PFSK-1 (cell line): ENCODE measurements at regions not wholly inside any gene's neighbourhood (a gene's known extent, or its start where the extent isn't known, plus 50 kb on each side); places are given as distances from the start of the nearest gene placed in this dataset.

Experiments
- POLR2AphosphoS5 ChIP-seq: IDR thresholded peaks from 2 replicates; pipeline ENCODE4 v1.6.1; 2012; ENCODE audit warnings: low read depth, mild to moderate bottlenecking, control low read depth, low read length, moderate library complexity
- SIN3A ChIP-seq: IDR thresholded peaks from 2 replicates; pipeline ENCODE4 v1.6.1; 2012; ENCODE audit warnings: mild to moderate bottlenecking, low read length, moderate library complexity, borderline replicate concordance; ENCODE audit not compliant: insufficient read depth
- TAF1 ChIP-seq: IDR thresholded peaks from 2 replicates; pipeline ENCODE4 v1.6.1; 2012; ENCODE audit warnings: low read length, control low read depth, borderline replicate concordance; ENCODE audit not compliant: insufficient read depth
- TF ChIP-seq, protein P1 (sequence below), 2 experiments: IDR thresholded peaks; 2 replicates each; pipeline versions ENCODE4 v1.6.1 to v1.8.0; 2011 to 2012; ENCODE audit warnings: low read depth in 2 of 2, low read length in 2 of 2, control low read depth in 1 of 2, inconsistent platforms in 1 of 2, mild to moderate bottlenecking in 1 of 2, moderate library complexity in 1 of 2; ENCODE audit not compliant: insufficient read depth in 1 of 2

DNA sequence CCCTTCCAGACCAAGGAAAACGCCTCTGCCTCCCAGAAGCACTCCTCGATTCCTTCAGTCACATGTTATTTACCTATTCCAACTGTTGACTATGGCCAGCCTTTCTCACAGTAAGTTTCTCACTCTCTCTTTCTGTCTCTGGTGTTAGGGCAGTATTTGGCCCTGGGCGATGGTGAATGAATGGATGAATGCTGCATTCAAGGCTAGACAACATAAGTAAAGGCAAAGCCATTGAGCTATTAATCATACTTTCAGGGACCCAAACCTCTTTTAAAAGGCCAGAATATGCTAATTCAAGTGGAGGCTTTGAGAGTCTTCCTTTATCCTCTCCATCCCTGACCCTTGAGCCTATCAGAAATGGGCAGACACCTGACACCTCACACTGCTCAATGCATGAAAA, 78.5 kb downstream of the SEC61B start:
- TF ChIP-seq POLR2AphosphoS5 = no peak
- no peak for TF ChIP-seq TAF1
- TF ChIP-seq, protein P1, sequence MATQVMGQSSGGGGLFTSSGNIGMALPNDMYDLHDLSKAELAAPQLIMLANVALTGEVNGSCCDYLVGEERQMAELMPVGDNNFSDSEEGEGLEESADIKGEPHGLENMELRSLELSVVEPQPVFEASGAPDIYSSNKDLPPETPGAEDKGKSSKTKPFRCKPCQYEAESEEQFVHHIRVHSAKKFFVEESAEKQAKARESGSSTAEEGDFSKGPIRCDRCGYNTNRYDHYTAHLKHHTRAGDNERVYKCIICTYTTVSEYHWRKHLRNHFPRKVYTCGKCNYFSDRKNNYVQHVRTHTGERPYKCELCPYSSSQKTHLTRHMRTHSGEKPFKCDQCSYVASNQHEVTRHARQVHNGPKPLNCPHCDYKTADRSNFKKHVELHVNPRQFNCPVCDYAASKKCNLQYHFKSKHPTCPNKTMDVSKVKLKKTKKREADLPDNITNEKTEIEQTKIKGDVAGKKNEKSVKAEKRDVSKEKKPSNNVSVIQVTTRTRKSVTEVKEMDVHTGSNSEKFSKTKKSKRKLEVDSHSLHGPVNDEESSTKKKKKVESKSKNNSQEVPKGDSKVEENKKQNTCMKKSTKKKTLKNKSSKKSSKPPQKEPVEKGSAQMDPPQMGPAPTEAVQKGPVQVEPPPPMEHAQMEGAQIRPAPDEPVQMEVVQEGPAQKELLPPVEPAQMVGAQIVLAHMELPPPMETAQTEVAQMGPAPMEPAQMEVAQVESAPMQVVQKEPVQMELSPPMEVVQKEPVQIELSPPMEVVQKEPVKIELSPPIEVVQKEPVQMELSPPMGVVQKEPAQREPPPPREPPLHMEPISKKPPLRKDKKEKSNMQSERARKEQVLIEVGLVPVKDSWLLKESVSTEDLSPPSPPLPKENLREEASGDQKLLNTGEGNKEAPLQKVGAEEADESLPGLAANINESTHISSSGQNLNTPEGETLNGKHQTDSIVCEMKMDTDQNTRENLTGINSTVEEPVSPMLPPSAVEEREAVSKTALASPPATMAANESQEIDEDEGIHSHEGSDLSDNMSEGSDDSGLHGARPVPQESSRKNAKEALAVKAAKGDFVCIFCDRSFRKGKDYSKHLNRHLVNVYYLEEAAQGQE (IDR thresholded peaks at IDR 0.05; ENCODE audit: insufficient read depth in 1 of 2, low read depth in 2 of 2, low read length in 2 of 2) = no peak
- TF ChIP-seq SIN3A = no peak
